DMS79 treated with DMSO at 0.1 percent for 48 hours (cell line): ENCODE measurements at regions not wholly inside any gene's neighbourhood (a gene's known extent, or its start where the extent isn't known, plus 50 kb on each side); places are given as distances from the start of the nearest gene placed in this dataset.

Source experiments
- DNase-seq: peaks from one replicate; lab custom pipeline; 2025; lab: John Stamatoyannopoulos, UW

DNA sequence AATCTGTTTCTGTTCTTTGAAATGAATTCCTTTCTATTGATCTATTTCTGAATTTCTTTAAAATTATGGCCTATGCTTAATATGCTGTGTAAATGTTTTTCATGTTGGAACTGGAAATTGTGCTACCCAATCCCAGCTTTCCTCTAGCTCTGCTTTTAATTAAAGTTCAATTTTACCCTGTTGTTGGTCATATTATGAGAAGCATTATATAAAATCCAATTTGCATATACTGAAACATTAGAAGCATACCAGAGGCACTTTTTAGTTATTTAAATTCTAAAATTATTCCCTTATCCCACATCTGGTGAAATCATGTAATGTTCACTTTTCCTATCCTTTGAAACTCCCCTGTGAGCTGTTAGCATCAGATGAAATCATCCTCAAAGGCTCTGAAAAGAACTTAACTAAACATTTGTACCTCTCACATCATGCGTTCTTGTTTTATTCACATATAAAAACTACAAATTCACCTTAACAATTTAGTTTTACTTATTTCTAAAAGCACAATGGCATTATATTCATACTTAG lies 160.6 kb upstream of the COL21A1 start:
- no peak for DNase-seq

DNA sequence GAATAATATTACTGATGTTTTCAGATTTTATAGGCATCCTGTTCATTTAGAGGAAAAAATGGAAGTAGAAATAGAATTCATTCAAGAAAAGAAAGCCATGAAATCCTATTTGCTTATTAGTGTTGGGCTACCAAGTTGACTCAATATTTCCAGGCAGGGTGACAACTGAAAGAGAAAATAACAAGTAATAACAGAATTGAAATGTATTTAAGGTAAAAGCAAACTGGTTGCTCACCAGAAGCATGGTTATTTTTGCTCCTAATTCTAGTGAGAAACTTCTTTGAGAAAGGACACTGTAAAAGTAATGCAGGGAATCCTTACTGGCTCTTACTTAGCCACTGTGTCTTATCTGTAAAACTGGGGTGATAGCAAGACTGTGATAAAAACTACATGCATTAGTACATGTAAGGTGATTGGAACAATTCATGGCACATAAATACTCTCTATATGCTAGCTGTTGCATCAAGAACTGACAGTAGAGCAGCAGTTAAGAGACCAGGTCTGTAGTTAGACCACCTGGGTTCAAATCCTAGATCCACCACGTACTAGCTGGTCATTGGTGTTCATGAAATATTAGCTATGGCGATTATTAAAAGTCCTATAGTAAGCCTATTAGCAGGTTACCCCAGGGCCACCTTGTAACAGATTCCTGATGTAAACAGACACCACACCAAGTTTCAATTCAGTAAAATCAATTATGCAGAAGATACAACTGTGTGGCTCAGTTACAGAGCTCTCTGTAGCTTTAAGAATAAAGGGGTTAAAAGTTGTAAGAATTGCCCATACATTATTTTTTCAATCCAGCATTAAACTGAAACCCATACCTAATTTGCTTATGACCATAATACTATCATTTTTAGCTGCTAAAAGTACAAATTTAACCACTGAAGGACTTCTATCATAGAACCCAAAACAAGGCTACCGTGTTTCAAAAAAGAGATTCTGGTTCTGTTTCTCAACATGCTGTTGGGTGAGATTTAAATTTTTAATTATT lies 159.2 kb upstream of the COL21A1 start:
- no peak for DNase-seq

DNA sequence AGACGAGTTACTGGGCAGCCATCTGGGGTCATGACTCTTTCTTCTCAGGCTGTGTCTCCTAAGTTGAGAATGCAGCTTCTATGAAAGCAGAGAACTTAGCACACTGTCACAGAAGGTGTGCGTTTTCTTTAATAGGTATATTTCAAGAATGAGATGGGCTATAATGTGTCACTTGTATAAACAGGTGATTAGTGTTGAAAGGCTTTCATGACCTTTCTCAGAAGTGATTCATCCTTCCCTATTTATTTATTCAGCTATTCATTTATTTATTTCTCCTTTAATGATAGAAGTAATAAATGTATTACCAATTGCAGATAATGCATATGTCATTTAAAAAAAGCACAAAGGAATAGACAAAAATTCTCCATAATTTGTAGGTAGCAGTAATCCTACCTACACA lies 157.2 kb upstream of the COL21A1 start:
- DNase-seq: no peak

- DNase-seq: no peak
Observed at GRCh38 chr6:56403745-56404144, 156.4 kb upstream of the COL21A1 start.

DNA sequence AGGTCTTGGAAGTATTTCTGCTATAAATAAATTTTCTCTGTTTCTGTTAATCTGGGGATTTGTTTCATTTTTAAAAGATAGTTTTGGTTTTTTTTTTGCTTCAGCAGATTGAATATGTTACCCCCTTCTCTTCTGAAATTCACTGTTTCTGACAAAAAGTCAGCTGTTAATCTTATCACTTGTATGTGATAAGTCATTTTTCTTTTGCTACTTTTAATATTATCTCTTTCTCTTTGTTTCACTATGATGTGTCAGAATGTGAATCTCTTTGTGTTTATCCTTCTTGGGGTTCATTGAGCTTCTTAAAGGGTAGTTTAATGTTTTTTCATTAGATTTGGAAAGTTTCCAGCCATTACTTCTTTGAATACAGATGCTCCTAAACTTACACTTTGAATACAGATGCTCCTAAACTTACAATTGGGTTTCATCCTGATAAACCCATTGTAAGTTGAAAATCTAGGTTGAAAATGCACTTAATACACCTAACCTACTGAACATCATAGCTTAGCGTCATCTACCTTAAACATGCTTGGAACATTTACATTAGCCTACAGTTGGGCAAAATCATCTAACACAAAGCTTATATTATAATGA lies 154.2 kb upstream of the COL21A1 start:
- DNase-seq: no peak

- no peak for DNase-seq
Observed at GRCh38 chr6:56400273-56400672, 152.9 kb upstream of the COL21A1 start.

- peak; percentile 83 for DNase-seq
Observed at GRCh38 chr6:56399672-56400263, 152.4 kb upstream of the COL21A1 start.

GRCh38 chr6:56399250-56399671 lies 151.9 kb upstream of the COL21A1 start:
- DNase-seq: peak; percentile 88

DNA sequence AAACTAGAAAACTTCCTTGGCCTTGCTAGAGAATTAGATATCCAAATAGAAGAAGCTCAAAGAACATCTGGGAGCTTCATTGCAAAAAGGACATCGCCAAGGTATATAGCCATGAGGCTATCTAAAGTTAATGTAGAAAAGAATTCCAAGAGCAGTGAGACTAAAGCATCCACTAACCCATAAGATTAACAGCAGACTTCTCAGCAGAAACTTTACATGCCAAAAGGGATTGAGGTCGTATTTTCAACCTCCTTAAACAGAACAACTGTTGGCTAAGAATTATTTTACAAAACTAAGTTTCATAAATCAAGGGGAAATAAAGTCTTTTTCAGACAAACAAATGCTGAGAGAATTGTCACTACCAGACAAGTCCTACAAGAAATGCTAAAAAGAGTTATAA lies 149.1 kb upstream of the COL21A1 start:
- DNase-seq: no peak

DNA sequence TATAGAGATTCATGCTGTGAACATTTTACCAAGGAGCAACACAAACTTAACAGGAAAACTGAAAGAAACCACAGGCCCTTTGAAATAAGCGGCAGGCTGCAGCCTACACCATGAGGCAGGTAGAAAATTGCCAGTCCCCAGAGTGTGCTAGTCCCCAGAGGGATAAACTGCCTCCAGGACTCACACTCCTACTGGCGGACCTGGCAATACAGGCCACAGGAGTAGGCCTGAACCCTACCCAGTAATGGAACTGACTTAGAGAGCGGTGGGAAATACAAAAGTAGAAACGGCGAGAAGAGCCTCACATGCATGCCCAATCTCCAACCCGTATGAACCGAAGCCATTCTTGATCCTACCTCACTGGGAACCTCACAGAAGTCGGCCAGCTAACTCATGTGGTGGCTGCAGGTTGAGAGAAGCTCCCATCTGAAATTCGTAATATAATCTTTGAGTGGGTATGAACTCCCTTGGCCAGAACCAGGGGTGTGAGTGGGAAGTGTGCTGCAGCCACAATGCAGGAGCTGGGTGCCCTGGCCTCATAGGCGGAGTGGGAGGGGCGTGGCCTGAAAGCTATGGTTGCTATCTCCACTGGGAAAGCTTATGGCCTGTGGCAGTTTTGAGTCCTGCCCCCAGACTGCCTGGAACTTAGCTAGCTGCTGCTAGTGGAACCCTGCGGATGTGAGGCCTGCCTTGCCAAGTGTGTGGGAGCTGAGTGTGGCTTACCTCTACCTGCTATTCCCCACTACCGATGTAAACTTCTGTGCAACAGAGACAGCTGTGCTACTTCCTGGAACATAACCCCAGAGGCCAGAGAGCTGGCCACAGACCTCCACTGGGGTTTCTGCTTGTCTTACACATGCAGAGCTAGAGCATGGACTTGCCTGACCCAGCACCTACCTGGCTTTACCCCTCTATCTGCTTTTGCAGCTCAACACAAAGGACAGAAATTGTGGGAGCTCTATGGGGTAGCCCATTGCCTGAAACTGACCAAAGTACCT lies 146.5 kb upstream of the COL21A1 start:
- no peak for DNase-seq

GRCh38 chr6:56388415-56388755 lies 141.0 kb upstream of the COL21A1 start:
- no peak for DNase-seq

- DNase-seq: peak; percentile 90
Observed at GRCh38 chr6:56387621-56388414, 140.4 kb upstream of the COL21A1 start.

- peak; percentile 76 for DNase-seq
Observed at GRCh38 chr6:56386717-56387116, 139.3 kb upstream of the COL21A1 start.

DNA sequence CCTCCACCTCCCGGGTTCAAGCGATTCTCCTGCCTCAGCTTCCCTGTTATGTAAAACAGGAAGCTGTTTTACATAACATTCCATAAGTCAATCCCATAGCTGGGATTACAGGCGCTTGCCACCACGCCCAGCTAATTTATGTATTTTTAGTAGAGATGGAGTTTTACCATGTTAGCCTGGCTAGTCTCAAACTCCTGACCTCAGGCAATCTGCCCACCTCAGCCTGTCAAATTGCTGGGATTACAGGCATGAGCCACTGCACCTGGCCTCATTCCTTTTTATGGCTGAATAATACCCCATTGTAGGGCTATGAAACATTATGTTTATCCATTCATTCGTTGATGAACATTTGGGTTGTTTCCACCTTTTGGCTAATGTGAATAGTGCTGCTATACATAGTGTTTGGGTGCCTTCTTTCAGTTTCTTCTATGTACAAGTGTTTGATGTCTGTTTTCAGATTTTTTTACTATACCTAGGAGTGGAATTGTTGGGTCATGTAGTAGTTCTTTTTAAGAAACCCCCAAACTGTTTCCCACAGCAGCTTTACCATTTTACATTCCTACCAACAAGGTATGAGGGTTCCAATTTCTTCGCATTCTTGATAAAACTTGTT lies 138.7 kb upstream of the COL21A1 start:
- DNase-seq: no peak

DNA sequence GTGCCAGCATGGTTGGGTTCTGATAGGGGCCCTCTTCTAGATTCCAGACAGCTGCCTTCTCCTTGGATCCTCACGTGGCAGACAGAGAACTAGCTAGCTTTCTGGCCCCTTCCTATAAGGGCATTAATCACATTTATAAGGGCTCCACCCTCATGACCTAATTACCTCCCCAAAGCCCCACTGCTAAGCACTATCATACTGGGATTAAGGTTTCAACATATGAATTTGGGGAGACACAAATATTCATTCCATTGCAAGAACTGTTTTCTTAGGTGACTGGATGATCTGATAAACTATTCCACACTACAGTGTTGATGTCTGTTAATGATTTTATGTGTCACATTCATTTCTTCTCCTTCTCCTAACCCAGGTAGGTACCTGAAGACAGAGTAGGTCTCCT lies 135.8 kb upstream of the COL21A1 start:
- no peak for DNase-seq

GRCh38 chr6:56382416-56382940 lies 135.1 kb upstream of the COL21A1 start:
- DNase-seq: no peak

DNA sequence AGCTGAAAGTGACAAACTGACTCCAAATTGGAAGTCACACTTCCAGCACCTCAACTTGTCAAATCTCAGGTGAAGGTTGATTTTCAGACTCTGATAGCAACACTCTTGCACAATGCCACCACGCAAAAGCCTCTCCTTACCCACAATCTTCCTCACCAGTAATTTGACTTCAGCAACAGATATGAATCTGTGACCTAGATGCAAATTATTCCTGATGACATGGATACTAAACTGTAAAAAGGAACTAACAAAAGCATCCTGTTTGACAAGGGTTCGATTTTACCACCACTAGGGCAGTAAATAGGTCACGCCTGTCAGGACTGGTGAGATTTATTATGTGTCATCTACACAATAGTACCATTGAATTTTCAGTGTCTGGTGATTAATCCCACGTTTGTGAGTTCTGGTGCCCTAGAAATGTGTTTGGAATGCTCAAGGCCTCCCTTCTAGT lies 134.4 kb upstream of the COL21A1 start:
- DNase-seq: no peak

- no peak for DNase-seq
Observed at GRCh38 chr6:56380476-56380875, 133.1 kb upstream of the COL21A1 start.

DNA sequence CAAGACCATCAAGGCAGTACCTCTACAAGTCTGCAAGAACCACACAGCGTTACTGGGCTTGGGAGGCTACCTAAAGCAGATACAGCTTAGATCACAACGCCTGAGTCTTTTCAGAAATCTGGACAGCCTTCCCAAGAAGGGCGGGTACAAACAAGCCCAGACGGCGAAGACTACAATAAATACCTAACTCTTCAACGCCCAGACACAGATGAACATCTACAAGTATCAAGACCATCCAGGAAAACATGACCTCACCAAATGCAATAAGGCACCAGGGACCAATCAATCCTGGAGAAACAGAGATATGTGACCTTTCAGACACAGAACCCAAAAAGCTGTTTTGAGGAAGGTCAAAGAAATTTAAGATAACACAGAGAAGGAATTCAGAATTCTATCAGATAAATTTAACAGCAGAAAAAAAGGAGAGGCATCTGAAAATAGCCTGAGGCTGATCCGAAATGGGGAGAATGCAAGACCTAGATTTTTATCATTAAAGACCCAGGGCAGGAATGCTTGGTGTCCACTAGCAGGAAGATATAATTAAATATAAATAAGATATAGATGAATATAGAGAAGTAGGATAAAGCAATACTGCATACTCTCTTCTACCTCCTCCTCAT lies 131.7 kb upstream of the COL21A1 start:
- DNase-seq: no peak

DNA sequence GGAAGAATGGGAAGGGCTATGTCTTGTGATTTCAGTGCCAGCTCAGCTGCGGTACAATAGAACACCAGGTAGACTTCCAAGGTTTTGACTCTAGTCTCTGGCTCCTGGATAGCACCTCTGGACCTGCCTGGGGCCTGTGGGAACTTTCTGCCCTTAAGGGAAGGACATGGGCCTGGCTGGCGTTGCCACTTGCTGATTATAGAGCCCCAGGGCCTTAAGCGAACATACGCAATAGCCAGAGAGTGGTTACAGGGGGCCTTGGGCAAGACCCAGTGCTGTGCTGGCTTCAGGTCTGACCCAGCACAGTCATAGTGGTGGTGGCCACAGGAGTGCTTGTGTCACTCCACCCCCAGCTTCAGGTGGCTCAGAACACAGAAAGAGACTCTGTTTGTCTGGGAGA lies 131.1 kb upstream of the COL21A1 start:
- no peak for DNase-seq
